H1 (cell line): ENCODE measurements at regions not wholly inside any gene's neighbourhood (a gene's known extent, or its start where the extent isn't known, plus 50 kb on each side); places are given as distances from the start of the nearest gene placed in this dataset.

ENCODE experiments used
- CTCF ChIA-PET: fragments of 300-600 bp; sonication (Branson Sonifier 250); formaldehyde crosslinking; loops from one replicate; lab custom pipeline; 2021; ENCODE audit not compliant: partially characterized antibody; lab: Charles Lee
- POLR2A ChIA-PET: fragments of 300-600 bp; sonication (Branson Sonifier 250); formaldehyde crosslinking; loops from one replicate; lab custom pipeline; 2021; ENCODE audit warnings: inconsistent platforms; ENCODE audit not compliant: partially characterized antibody; lab: Charles Lee
- DNase-seq, 2 experiments: peaks; one replicate each; pipeline versions ENCODE4 v3.0.0 to v3.0.0-alpha.2; 2010 to 2022; ENCODE audit warnings: low spot score in 2 of 2, low read depth in 1 of 2, mixed read lengths in 1 of 2
- FAIRE-seq: peaks from 2 replicates; lab custom pipeline; 2011; peaks lifted over from hg19 to GRCh38; lab: Jason Lieb, UNC
- H2AFZ ChIP-seq: 2 replicates; pipeline ENCODE4 v1.8.1; 2012; ENCODE audit warnings: low read length, inconsistent platforms
- H2AK5ac ChIP-seq: 2 replicates; pipeline ENCODE4 v1.6.1; 2013; ENCODE audit warnings: low read depth, low read length
- H2BK120ac ChIP-seq: replicated peaks from 2 replicates; pipeline ENCODE3; 2013; ENCODE audit warnings: low read depth, low read length, inconsistent platforms
- H2BK12ac ChIP-seq: 2 replicates; pipeline ENCODE4 v1.6.1; 2013; ENCODE audit warnings: low read depth, low read length
- H2BK15ac ChIP-seq: 2 replicates; pipeline ENCODE4 v1.6.1; 2013; ENCODE audit warnings: low read length
- H2BK20ac ChIP-seq: 2 replicates; pipeline ENCODE4 v1.6.1; 2013; ENCODE audit warnings: low read length
- H2BK5ac ChIP-seq: 2 replicates; pipeline ENCODE4 v1.6.1; 2013; ENCODE audit warnings: low read depth, low read length
- H3K14ac ChIP-seq: 2 replicates; pipeline ENCODE4 v1.6.1; 2013; ENCODE audit warnings: inconsistent platforms; ENCODE audit not compliant: insufficient read length
- H3K18ac ChIP-seq: 2 replicates; pipeline ENCODE4 v1.6.1; 2013; ENCODE audit warnings: low read length; ENCODE audit errors: extremely low read depth
- H3K23ac ChIP-seq: 2 replicates; pipeline ENCODE4 v1.6.1; 2013; ENCODE audit warnings: inconsistent platforms; ENCODE audit not compliant: insufficient read length
- H3K23me2 ChIP-seq: 2 replicates; pipeline ENCODE4 v1.6.1; 2013; ENCODE audit warnings: low read depth, low read length
- H3K27ac ChIP-seq: 2 replicates; pipeline ENCODE4 v1.6.1; 2011; ENCODE audit warnings: low read depth, low read length, inconsistent platforms
- H3K27me3 ChIP-seq, 4 experiments: replicated peaks in 1 of 4; 1 replicate in 1 of 4; 2 replicates in 3 of 4; pipeline versions ENCODE4 v1.6.1 to v1.8.1; 2011 to 2013; ENCODE audit warnings: low read length in 3 of 4, mild to moderate bottlenecking in 3 of 4, inconsistent platforms in 2 of 4, mixed read lengths in 2 of 4, moderate library complexity in 1 of 4; ENCODE audit not compliant: control insufficient read depth in 3 of 4, insufficient read depth in 3 of 4; ENCODE audit errors: extremely low read depth in 1 of 4
- H3K36me3 ChIP-seq, 4 experiments: 2 replicates each; pipeline versions ENCODE4 v1.6.1 to v1.8.1; 2011 to 2013; ENCODE audit warnings: mild to moderate bottlenecking in 4 of 4, low read length in 3 of 4, moderate library complexity in 2 of 4, control low read depth in 1 of 4, inconsistent platforms in 1 of 4; ENCODE audit not compliant: insufficient read depth in 4 of 4, control insufficient read depth in 2 of 4
- H3K4ac ChIP-seq: replicated peaks from 2 replicates; pipeline ENCODE3; 2013; ENCODE audit warnings: low read length, low read depth, mixed read lengths, inconsistent platforms; ENCODE audit not compliant: insufficient read length
- H3K4me1 ChIP-seq, 4 experiments: replicated peaks in 1 of 4; 1 replicate in 1 of 4; 2 replicates in 3 of 4; pipeline versions ENCODE4 v1.6.1 to v1.8.1; 2011 to 2013; ENCODE audit warnings: low read length in 3 of 4, inconsistent platforms in 2 of 4, mixed read lengths in 1 of 4; ENCODE audit not compliant: insufficient read depth in 4 of 4, control insufficient read depth in 3 of 4
- H3K4me2 ChIP-seq, 2 experiments: 2 replicates each; pipeline versions ENCODE4 v1.6.1 to v1.8.1; 2011 to 2013; ENCODE audit warnings: low read depth in 2 of 2, low read length in 2 of 2, control low read depth in 1 of 2, inconsistent platforms in 1 of 2, mild to moderate bottlenecking in 1 of 2; ENCODE audit not compliant: insufficient read depth in 1 of 2
- H3K4me3 ChIP-seq, 4 experiments: fragments of 200-600, 300-600 bp in 1 of 4; sonication (generic), shearing (Covaris generic), sonication (Bioruptor Twin) in 1 of 4; 2 replicates each; pipeline versions ENCODE4 v1.5.1 to v1.8.1; 2011 to 2016; ENCODE audit warnings: low read length in 4 of 4, low read depth in 3 of 4, control low read depth in 2 of 4, inconsistent platforms in 2 of 4, mild to moderate bottlenecking in 2 of 4, mixed read lengths in 1 of 4, moderate library complexity in 1 of 4; ENCODE audit not compliant: insufficient read depth in 2 of 4; ENCODE audit errors: extremely low read depth in 1 of 4
- H3K56ac ChIP-seq: replicated peaks from 2 replicates; pipeline ENCODE3; 2013; ENCODE audit warnings: low read depth, mild to moderate bottlenecking, mixed read lengths, low read length, inconsistent platforms; ENCODE audit not compliant: insufficient read length
- H3K79me1 ChIP-seq: 2 replicates; pipeline ENCODE4 v1.6.1; 2013; ENCODE audit warnings: low read depth, low read length, control low read depth
- H3K79me2 ChIP-seq, 2 experiments: 2 replicates each; pipeline versions ENCODE4 v1.6.1 to v1.8.1; 2012 to 2013; ENCODE audit warnings: low read length in 2 of 2, mild to moderate bottlenecking in 2 of 2, inconsistent platforms in 1 of 2; ENCODE audit not compliant: insufficient read depth in 2 of 2, control insufficient read depth in 1 of 2
- H3K9ac ChIP-seq, 4 experiments: replicated peaks in 1 of 4; 1 replicate in 1 of 4; 2 replicates in 3 of 4; pipeline versions ENCODE4 v1.6.1 to v1.8.1; 2011 to 2013; ENCODE audit warnings: low read depth in 3 of 4, low read length in 3 of 4, control low read depth in 2 of 4, mild to moderate bottlenecking in 2 of 4, moderate library complexity in 2 of 4, inconsistent platforms in 1 of 4; ENCODE audit errors: extremely low read depth in 1 of 4
- H3K9me3 ChIP-seq, 2 experiments: 2 replicates each; pipeline versions ENCODE4 v1.6.1 to v1.8.1; 2012 to 2013; ENCODE audit warnings: mild to moderate bottlenecking in 2 of 2, moderate library complexity in 2 of 2, control low read depth in 1 of 2, inconsistent platforms in 1 of 2, low read depth in 1 of 2, low read length in 1 of 2, mixed read lengths in 1 of 2; ENCODE audit not compliant: insufficient read depth in 2 of 2
- H4K20me1 ChIP-seq, 2 experiments: replicated peaks in 1 of 2; 2 replicates each; pipeline versions ENCODE3 to v1.8.1; 2011 to 2013; ENCODE audit warnings: inconsistent platforms in 2 of 2, low read length in 2 of 2, mild to moderate bottlenecking in 1 of 2; ENCODE audit not compliant: insufficient read depth in 2 of 2, control insufficient read depth in 1 of 2
- H4K5ac ChIP-seq: 2 replicates; pipeline ENCODE4 v1.6.1; 2013; ENCODE audit warnings: low read length, low read depth, mixed read lengths, inconsistent platforms; ENCODE audit not compliant: insufficient read length
- H4K8ac ChIP-seq: 2 replicates; pipeline ENCODE4 v1.8.0; 2013; ENCODE audit warnings: mild to moderate bottlenecking, moderate library complexity, low read length, inconsistent platforms; ENCODE audit not compliant: insufficient read depth; ENCODE audit errors: extremely low read depth
- H4K91ac ChIP-seq: replicated peaks from 2 replicates; pipeline ENCODE3; 2013; ENCODE audit warnings: low read length, mixed read lengths, inconsistent platforms; ENCODE audit not compliant: insufficient read length
- CREB1 ChIP-seq: IDR thresholded peaks from 2 replicates; pipeline ENCODE4 v1.6.1; 2012; ENCODE audit warnings: inconsistent platforms
- SIRT6 ChIP-seq: IDR thresholded peaks from one replicate; pipeline ENCODE4 v1.7.1; 2012; ENCODE audit warnings: low read length, inconsistent platforms

DNA sequence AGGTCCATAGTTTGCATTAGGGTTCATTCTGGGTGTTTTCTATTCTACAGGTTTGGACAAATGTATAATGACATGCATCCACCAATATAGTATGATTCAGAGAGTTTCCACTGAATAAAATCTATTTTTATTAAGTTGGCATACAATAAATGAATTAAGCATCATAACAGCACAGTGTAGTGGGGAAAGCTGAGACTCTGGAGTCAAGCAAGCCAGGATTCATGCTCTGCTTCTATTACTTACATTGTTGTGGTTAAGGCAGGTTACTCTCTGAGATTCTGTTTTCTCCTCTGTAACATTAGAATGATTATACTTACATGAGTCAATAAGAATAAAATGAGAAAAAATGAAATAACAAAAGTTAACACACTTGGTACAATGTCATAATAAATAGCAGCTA is 131.3 kb downstream of the SLC30A10 start:
- Histone ChIP-seq H2BK20ac (no peak overlapping the region), H3K4me1 (no peaks in the 10 kb centered on the region), H2AFZ (no peak overlapping the region), H3K9ac (no peak overlapping the region), H2BK5ac (no peak overlapping the region), H3K23me2 (no peaks in the 10 kb centered on the region), H3K56ac (no peak overlapping the region), H3K79me2 (no peaks in the 10 kb centered on the region), H4K8ac (no peak overlapping the region), H3K23ac (no peak overlapping the region), H2AK5ac (no peak overlapping the region), H3K4me3 (no peak overlapping the region), H3K14ac (no peak overlapping the region), H3K27ac (no peak overlapping the region), H3K4ac (no peak overlapping the region), H3K4me2 (no peak overlapping the region), H2BK12ac (no peak overlapping the region), H4K5ac (no peak overlapping the region), H2BK15ac (no peak overlapping the region), H3K18ac (no peak overlapping the region), H4K91ac (no peak overlapping the region), H3K36me3 (no peaks in the 10 kb centered on the region), H3K27me3 (no peaks in the 10 kb centered on the region), H4K20me1 (no peaks in the 10 kb centered on the region), H2BK120ac (no peak overlapping the region), H3K79me1 (no peaks in the 10 kb centered on the region), H3K9me3 (no peaks in the 10 kb centered on the region)
- DNase-seq (no peak), FAIRE-seq (no peak)
- ChIA-PET CTCF (no interaction called here), POLR2A (no interaction called here)
- TF ChIP-seq CREB1 (no peak), SIRT6 (no peak)
